Omental fat pad (tissue), 3 donors: ENCODE measurements at regions not wholly inside any gene's neighbourhood (a gene's known extent, or its start where the extent isn't known, plus 50 kb on each side); places are given as distances from the start of the nearest gene placed in this dataset.

Experiments
- ATAC-seq: fragments of 150-250 bp; one replicate; pipeline ENCODE4 v1.9.1; 2016; ENCODE audit warnings: mild to moderate bottlenecking, moderate library complexity; ENCODE audit not compliant: low FRiP score
- DNase-seq: peaks from one replicate; pipeline ENCODE4 v3.0.0-alpha.2; 2019; ENCODE audit warnings: low spot score
- TF ChIP-seq, protein P1 (sequence below), 3 donors: fragments of 450-650 bp; IDR thresholded peaks; one replicate each; pipeline ENCODE4 v1.5.1; 2016 to 2017; ENCODE audit warnings: antibody characterized with exemption in 3 of 3, mild to moderate bottlenecking in 3 of 3, moderate library complexity in 2 of 3

DNA sequence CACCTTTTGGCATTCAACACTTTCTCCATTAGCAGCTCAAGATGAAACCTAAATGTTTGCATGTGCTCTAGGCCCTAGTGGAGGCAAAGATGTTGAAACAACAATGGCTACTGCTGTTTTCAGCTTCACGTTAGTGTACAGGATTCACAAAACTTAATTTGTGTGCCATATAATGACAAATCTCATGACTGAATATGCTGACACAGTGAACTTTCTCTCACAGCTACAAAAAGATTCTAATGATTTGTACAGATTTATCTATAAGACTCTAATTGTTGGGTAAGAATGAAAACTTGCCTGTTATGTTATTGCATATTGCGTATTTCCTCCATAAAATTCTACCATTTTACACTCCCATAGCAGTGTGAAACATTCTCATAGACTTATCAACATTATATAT lies 97.5 kb downstream of the CETN3 start:
- no peak for DNase-seq
- ATAC-seq, result no peak
- TF ChIP-seq, protein P1, sequence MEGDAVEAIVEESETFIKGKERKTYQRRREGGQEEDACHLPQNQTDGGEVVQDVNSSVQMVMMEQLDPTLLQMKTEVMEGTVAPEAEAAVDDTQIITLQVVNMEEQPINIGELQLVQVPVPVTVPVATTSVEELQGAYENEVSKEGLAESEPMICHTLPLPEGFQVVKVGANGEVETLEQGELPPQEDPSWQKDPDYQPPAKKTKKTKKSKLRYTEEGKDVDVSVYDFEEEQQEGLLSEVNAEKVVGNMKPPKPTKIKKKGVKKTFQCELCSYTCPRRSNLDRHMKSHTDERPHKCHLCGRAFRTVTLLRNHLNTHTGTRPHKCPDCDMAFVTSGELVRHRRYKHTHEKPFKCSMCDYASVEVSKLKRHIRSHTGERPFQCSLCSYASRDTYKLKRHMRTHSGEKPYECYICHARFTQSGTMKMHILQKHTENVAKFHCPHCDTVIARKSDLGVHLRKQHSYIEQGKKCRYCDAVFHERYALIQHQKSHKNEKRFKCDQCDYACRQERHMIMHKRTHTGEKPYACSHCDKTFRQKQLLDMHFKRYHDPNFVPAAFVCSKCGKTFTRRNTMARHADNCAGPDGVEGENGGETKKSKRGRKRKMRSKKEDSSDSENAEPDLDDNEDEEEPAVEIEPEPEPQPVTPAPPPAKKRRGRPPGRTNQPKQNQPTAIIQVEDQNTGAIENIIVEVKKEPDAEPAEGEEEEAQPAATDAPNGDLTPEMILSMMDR (IDR thresholded peaks at IDR 0.05), result no peak

- TF ChIP-seq, protein P1 (IDR thresholded peaks at IDR 0.05), result no peak
- no peak for ATAC-seq
- DNase-seq, result no peak
Observed at GRCh38 chr5:90311401-90311800, 98.2 kb downstream of the CETN3 start.

- ATAC-seq (no peak), DNase-seq (no peak)
- TF ChIP-seq, protein P1 (IDR thresholded peaks at IDR 0.05), result no peak
Observed at GRCh38 chr5:90308787-90309585, 100.6 kb downstream of the CETN3 start.

DNA sequence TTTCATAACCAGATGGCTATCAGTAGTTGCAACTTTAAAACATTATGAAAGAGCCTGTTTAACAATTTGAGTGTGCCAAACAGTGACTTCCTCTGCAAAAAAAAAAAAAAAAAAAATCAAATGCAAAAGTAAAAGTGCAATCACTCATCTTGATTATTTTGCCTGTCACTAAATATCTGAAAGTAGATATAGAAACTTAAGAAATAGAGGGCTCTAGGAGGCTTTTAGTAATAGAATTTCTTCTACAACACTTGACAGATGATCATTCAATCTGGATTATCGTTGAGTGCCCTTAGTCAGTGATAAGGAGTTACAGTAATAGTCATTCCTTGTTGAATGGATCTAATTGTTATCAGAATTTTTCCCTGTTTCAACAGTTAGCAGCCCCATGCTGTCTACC lies 101.8 kb downstream of the CETN3 start:
- DNase-seq (no peak), ATAC-seq (no peak)

DNA sequence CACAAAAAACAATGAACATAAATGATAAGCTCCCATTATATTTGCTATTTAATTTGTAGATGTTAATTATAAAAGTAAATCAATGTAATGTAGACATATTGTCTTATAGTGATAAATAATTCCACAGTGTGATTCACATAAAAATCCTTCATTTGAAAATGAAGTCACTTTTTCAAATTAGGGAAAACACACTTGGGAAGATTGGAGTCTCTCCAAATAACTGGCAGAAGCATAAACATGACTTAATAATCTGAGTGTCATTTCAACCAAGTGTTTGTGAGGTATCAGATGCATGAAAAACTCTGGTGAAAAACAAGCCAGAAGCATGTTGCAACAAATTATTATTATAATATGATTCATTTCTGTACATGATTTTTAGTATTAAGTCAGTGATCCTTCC lies 102.2 kb downstream of the CETN3 start:
- no peak for ATAC-seq

More for the DNA sequence above, 101.8 kb downstream of the CETN3 start:
- TF ChIP-seq, protein P1 (IDR thresholded peaks at IDR 0.05), result no peak

DNA sequence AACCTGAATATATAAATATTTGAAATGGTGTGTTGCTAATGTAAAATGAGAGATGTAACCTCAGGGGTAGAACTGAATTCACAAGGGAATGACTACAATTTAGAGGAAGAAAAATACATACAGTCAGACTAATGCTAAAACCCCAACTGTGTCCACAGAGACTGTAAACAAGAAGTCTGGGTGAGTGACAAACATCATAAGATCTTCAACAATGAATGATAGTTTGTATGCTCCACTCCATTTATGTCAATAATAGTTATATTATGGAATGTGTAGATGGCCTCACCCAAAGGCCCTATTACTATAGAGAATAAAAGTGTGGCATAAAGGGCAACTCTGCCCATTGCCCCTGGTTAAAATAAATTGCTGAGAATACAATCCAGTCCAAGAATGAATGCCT lies 102.9 kb downstream of the CETN3 start:
- TF ChIP-seq, protein P1 (IDR thresholded peaks at IDR 0.05), result no peak
- ATAC-seq (no peak), DNase-seq (no peak)

More for the DNA sequence above, 102.2 kb downstream of the CETN3 start:
- TF ChIP-seq, protein P1 (IDR thresholded peaks at IDR 0.05), result no peak
- no peak for DNase-seq
